GM23338 (cell line): ENCODE measurements at regions not wholly inside any gene's neighbourhood (a gene's known extent, or its start where the extent isn't known, plus 50 kb on each side); places are given as distances from the start of the nearest gene placed in this dataset.

Source experiments
- ATAC-seq: fragments of 200-7000 bp; cut with Tn5 transposase; 3 replicates; pipeline ENCODE4 v1.9.1; 2020
- DNase-seq: peaks from one replicate; pipeline ENCODE4 v3.0.0-alpha.2; 2015; ENCODE audit warnings: low spot score
- H2AFZ ChIP-seq: fragments of 200-600 bp; sonication (generic); 2 replicates; pipeline ENCODE4 v1.8.0; 2016; ENCODE audit warnings: antibody characterized with exemption, mild to moderate bottlenecking, moderate library complexity
- H3F3A ChIP-seq: fragments of 200-600 bp; sonication (generic); replicated peaks from 2 replicates; pipeline ENCODE4 v1.8.0; 2017; ENCODE audit warnings: antibody characterized with exemption, mixed run types, low read depth
- H3K27ac ChIP-seq: fragments of 200-600 bp; sonication (generic); 2 replicates; pipeline ENCODE4 v1.6.1; 2016; ENCODE audit warnings: low read depth
- H3K27me3 ChIP-seq: fragments of 200-600 bp; sonication (generic); 2 replicates; pipeline ENCODE4 v1.8.0; 2016; ENCODE audit warnings: mild to moderate bottlenecking, mixed run types, moderate library complexity; ENCODE audit not compliant: insufficient read depth
- H3K36me3 ChIP-seq: fragments of 200-600 bp; sonication (generic); 2 replicates; pipeline ENCODE4 v1.8.0; 2016; ENCODE audit warnings: mild to moderate bottlenecking; ENCODE audit not compliant: insufficient read depth
- H3K4me1 ChIP-seq: fragments of 200-600 bp; sonication (generic); 2 replicates; pipeline ENCODE4 v1.8.0; 2016; ENCODE audit warnings: mild to moderate bottlenecking, moderate library complexity; ENCODE audit not compliant: insufficient read depth
- H3K4me2 ChIP-seq: fragments of 200-600 bp; sonication (generic); 2 replicates; pipeline ENCODE4 v1.7.1; 2017; ENCODE audit warnings: mixed run types
- H3K4me3 ChIP-seq: fragments of 200-600 bp; sonication (generic); 2 replicates; pipeline ENCODE4 v1.6.1; 2016; ENCODE audit warnings: mixed run types
- H3K79me2 ChIP-seq: fragments of 200-600 bp; sonication (generic); replicated peaks from 2 replicates; pipeline ENCODE4 v1.8.0; 2017; ENCODE audit warnings: mild to moderate bottlenecking; ENCODE audit not compliant: insufficient read depth
- H3K9me2 ChIP-seq: fragments of 200-600 bp; sonication (generic); 2 replicates; pipeline ENCODE4 v1.8.0; 2017; ENCODE audit not compliant: insufficient read depth
- H4K20me1 ChIP-seq: fragments of 200-600 bp; sonication (generic); replicated peaks from 2 replicates; pipeline ENCODE4 v1.8.0; 2017; ENCODE audit warnings: mild to moderate bottlenecking; ENCODE audit not compliant: insufficient read depth
- H3K27ac Mint-ChIP-seq: 2 replicates; pipeline ENCODE4 v1.8.0; 2020; ENCODE audit warnings: inconsistent platforms, mild to moderate bottlenecking, moderate library complexity, mixed read lengths
- H3K27me3 Mint-ChIP-seq: 3 replicates; pipeline ENCODE4 v1.8.0; 2022; ENCODE audit warnings: low read depth, mild to moderate bottlenecking, moderate library complexity, mixed read lengths, inconsistent platforms; ENCODE audit not compliant: insufficient read depth, poor library complexity
- H3K36me3 Mint-ChIP-seq: 3 replicates; pipeline ENCODE4 v1.8.0; 2021; ENCODE audit warnings: low read depth, mild to moderate bottlenecking, inconsistent platforms, moderate library complexity, mixed read lengths
- H3K4me1 Mint-ChIP-seq: 3 replicates; pipeline ENCODE4 v1.8.0; 2020; ENCODE audit warnings: mild to moderate bottlenecking, inconsistent platforms, mixed read lengths
- H3K4me3 Mint-ChIP-seq: 3 replicates; pipeline ENCODE4 v1.8.0; 2021; ENCODE audit warnings: moderate library complexity, mild to moderate bottlenecking, inconsistent platforms, mixed read lengths
- H3K9me3 Mint-ChIP-seq: 3 replicates; pipeline ENCODE4 v1.8.0; 2020; ENCODE audit warnings: moderate library complexity, mild to moderate bottlenecking, inconsistent platforms, mixed read lengths
- CREB1 ChIP-seq: fragments of 250-450 bp; sonication (Bioruptor Pico); IDR thresholded peaks from 2 replicates; pipeline ENCODE4 v1.5.0; 2020; ENCODE audit warnings: low read depth, mild to moderate bottlenecking, moderate library complexity
- EZH2 ChIP-seq: fragments of 200-600 bp; sonication (generic); IDR thresholded peaks from one replicate; pipeline ENCODE4 v1.8.0; 2017; ENCODE audit warnings: antibody characterized with exemption, mild to moderate bottlenecking, low read depth; ENCODE audit not compliant: unreplicated experiment
- EZH2phosphoT487 ChIP-seq: fragments of 200-600 bp; sonication (generic); IDR thresholded peaks from one replicate; pipeline ENCODE4 v1.8.1; 2018; ENCODE audit warnings: antibody characterized with exemption; ENCODE audit not compliant: unreplicated experiment
- JUNB ChIP-seq: IDR thresholded peaks from one replicate; pipeline ENCODE4 v1.6.1; 2016; ENCODE audit warnings: antibody characterized with exemption; ENCODE audit not compliant: unreplicated experiment
- NANOG ChIP-seq: IDR thresholded peaks from 2 replicates; pipeline ENCODE4 v1.6.1; 2016; ENCODE audit warnings: antibody characterized with exemption, borderline replicate concordance
- POLR2AphosphoS5 ChIP-seq: IDR thresholded peaks from 2 replicates; pipeline ENCODE4 v1.6.1; 2016; ENCODE audit warnings: antibody characterized with exemption, low read depth
- STAT1 ChIP-seq: IDR thresholded peaks from one replicate; pipeline ENCODE4 v1.6.1; 2016; ENCODE audit warnings: antibody characterized with exemption; ENCODE audit not compliant: unreplicated experiment
- ZNF114 ChIP-seq: fragments of 250-450 bp; sonication (Bioruptor Pico); IDR thresholded peaks from 2 replicates; pipeline ENCODE4 v1.5.0; 2020; ENCODE audit warnings: mild to moderate bottlenecking, moderate library complexity
- TF ChIP-seq, protein P1 (sequence below): IDR thresholded peaks from 2 replicates; pipeline ENCODE4 v1.6.1; 2016; ENCODE audit warnings: antibody characterized with exemption
- TF ChIP-seq, protein P2 (sequence below): fragments of 250-450 bp; sonication (Bioruptor Pico); IDR thresholded peaks from 2 replicates; pipeline ENCODE4 v1.5.0; 2020; ENCODE audit warnings: mild to moderate bottlenecking, moderate library complexity
- TF ChIP-seq, protein P3 (sequence below): IDR thresholded peaks from one replicate; pipeline ENCODE4 v1.6.1; 2018; ENCODE audit warnings: antibody characterized with exemption; ENCODE audit not compliant: unreplicated experiment

DNA sequence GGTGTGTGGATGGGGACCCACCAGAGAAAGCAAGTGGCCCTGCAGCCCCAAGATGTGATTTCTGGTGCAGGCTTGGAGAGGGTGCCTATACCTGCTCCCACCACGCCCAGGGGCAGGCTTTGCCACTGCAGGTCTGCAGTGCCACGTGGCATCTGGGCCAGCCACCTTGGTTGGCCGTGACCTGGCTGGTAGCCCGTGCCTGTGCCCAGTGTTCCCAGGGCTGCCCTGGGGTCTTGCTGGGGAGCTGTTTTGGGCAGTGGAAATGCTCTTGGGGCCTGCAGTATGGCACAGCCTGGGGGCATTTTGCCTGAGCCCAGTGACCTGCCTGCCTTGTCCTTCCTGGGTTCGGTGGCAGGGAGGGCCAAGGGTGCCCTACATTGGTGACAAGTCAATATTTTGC, 203.4 kb downstream of the UBE3A start:
- Histone ChIP-seq H3K27ac (no peak overlapping the region), H3K4me3 (no peak overlapping the region), H3K36me3 (no peaks in the 10 kb centered on the region), H3K4me1 (no peaks in the 10 kb centered on the region), H3K4me2 (no peak overlapping the region), H3K27me3 (no peaks in the 10 kb centered on the region), H4K20me1 (no peaks in the 10 kb centered on the region), H3K79me2 (no peaks in the 10 kb centered on the region), H3K9me2 (no peaks in the 10 kb centered on the region), H3F3A (no peaks in the 10 kb centered on the region), H2AFZ (no peak overlapping the region)
- TF ChIP-seq EZH2phosphoT487 (no peak), EZH2 (no peak), NANOG (no peak), STAT1 (no peak), JUNB (no peak), CREB1 (no peak), ZNF114 (CRISPR knock-in tag) (no peak), POLR2AphosphoS5 (no peak)
- TF ChIP-seq, protein P1, sequence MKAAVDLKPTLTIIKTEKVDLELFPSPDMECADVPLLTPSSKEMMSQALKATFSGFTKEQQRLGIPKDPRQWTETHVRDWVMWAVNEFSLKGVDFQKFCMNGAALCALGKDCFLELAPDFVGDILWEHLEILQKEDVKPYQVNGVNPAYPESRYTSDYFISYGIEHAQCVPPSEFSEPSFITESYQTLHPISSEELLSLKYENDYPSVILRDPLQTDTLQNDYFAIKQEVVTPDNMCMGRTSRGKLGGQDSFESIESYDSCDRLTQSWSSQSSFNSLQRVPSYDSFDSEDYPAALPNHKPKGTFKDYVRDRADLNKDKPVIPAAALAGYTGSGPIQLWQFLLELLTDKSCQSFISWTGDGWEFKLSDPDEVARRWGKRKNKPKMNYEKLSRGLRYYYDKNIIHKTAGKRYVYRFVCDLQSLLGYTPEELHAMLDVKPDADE, result no peak
- TF ChIP-seq, protein P2, sequence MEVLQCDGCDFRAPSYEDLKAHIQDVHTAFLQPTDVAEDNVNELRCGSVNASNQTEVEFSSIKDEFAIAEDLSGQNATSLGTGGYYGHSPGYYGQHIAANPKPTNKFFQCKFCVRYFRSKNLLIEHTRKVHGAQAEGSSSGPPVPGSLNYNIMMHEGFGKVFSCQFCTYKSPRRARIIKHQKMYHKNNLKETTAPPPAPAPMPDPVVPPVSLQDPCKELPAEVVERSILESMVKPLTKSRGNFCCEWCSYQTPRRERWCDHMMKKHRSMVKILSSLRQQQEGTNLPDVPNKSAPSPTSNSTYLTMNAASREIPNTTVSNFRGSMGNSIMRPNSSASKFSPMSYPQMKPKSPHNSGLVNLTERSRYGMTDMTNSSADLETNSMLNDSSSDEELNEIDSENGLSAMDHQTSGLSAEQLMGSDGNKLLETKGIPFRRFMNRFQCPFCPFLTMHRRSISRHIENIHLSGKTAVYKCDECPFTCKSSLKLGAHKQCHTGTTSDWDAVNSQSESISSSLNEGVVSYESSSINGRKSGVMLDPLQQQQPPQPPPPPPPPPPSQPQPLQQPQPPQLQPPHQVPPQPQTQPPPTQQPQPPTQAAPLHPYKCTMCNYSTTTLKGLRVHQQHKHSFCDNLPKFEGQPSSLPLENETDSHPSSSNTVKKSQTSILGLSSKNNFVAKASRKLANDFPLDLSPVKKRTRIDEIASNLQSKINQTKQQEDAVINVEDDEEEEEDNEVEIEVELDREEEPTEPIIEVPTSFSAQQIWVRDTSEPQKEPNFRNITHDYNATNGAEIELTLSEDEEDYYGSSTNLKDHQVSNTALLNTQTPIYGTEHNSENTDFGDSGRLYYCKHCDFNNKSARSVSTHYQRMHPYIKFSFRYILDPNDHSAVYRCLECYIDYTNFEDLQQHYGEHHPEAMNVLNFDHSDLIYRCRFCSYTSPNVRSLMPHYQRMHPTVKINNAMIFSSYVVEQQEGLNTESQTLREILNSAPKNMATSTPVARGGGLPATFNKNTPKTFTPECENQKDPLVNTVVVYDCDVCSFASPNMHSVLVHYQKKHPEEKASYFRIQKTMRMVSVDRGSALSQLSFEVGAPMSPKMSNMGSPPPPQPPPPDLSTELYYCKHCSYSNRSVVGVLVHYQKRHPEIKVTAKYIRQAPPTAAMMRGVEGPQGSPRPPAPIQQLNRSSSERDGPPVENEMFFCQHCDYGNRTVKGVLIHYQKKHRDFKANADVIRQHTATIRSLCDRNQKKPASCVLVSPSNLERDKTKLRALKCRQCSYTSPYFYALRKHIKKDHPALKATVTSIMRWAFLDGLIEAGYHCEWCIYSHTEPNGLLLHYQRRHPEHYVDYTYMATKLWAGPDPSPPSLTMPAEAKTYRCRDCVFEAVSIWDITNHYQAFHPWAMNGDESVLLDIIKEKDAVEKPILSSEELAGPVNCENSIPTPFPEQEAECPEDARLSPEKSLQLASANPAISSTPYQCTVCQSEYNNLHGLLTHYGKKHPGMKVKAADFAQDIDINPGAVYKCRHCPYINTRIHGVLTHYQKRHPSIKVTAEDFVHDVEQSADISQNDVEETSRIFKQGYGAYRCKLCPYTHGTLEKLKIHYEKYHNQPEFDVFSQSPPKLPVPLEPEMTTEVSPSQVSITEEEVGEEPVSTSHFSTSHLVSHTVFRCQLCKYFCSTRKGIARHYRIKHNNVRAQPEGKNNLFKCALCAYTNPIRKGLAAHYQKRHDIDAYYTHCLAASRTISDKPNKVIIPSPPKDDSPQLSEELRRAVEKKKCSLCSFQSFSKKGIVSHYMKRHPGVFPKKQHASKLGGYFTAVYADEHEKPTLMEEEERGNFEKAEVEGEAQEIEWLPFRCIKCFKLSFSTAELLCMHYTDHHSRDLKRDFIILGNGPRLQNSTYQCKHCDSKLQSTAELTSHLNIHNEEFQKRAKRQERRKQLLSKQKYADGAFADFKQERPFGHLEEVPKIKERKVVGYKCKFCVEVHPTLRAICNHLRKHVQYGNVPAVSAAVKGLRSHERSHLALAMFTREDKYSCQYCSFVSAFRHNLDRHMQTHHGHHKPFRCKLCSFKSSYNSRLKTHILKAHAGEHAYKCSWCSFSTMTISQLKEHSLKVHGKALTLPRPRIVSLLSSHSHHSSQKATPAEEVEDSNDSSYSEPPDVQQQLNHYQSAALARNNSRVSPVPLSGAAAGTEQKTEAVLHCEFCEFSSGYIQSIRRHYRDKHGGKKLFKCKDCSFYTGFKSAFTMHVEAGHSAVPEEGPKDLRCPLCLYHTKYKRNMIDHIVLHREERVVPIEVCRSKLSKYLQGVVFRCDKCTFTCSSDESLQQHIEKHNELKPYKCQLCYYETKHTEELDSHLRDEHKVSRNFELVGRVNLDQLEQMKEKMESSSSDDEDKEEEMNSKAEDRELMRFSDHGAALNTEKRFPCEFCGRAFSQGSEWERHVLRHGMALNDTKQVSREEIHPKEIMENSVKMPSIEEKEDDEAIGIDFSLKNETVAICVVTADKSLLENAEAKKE (CRISPR knock-in tag), result no peak
- TF ChIP-seq, protein P3, sequence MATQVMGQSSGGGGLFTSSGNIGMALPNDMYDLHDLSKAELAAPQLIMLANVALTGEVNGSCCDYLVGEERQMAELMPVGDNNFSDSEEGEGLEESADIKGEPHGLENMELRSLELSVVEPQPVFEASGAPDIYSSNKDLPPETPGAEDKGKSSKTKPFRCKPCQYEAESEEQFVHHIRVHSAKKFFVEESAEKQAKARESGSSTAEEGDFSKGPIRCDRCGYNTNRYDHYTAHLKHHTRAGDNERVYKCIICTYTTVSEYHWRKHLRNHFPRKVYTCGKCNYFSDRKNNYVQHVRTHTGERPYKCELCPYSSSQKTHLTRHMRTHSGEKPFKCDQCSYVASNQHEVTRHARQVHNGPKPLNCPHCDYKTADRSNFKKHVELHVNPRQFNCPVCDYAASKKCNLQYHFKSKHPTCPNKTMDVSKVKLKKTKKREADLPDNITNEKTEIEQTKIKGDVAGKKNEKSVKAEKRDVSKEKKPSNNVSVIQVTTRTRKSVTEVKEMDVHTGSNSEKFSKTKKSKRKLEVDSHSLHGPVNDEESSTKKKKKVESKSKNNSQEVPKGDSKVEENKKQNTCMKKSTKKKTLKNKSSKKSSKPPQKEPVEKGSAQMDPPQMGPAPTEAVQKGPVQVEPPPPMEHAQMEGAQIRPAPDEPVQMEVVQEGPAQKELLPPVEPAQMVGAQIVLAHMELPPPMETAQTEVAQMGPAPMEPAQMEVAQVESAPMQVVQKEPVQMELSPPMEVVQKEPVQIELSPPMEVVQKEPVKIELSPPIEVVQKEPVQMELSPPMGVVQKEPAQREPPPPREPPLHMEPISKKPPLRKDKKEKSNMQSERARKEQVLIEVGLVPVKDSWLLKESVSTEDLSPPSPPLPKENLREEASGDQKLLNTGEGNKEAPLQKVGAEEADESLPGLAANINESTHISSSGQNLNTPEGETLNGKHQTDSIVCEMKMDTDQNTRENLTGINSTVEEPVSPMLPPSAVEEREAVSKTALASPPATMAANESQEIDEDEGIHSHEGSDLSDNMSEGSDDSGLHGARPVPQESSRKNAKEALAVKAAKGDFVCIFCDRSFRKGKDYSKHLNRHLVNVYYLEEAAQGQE, result no peak
- Mint-ChIP-seq H3K4me1 (no peaks in the 10 kb centered on the region), H3K36me3 (peaks cover 13% of the 10 kb centered on the region; the same call in 2 of the 3 replicates), H3K27ac (no peak overlapping the region), H3K27me3 (peaks cover 7% of the 10 kb centered on the region), H3K4me3 (no peak overlapping the region), H3K9me3 (peaks cover 89% of the 10 kb centered on the region)
- ATAC-seq, result no peak
- DNase-seq, result no peak
